OCI-LY7 (cell line): ENCODE measurements at regions not wholly inside any gene's neighbourhood (a gene's known extent, or its start where the extent isn't known, plus 50 kb on each side); places are given as distances from the start of the nearest gene placed in this dataset.

ENCODE experiments used
- CTCF ChIP-seq: fragments of 200-600 bp; sonication (generic); conservative IDR thresholded peaks from 2 replicates; pipeline ENCODE4 v1.5.1; 2014; ENCODE audit warnings: mild to moderate bottlenecking, antibody characterized with exemption, low read length, moderate library complexity, mixed read lengths
- EZH2phosphoT487 ChIP-seq: fragments of 200-600 bp; sonication (generic); IDR thresholded peaks from 2 replicates; pipeline ENCODE4 v1.6.1; 2018; ENCODE audit warnings: low read depth, borderline replicate concordance, mild to moderate bottlenecking, mixed run types, antibody characterized with exemption, low read length, moderate library complexity, mixed read lengths

GRCh38 chr2:160561551-160562295 lies 68.1 kb upstream of the RBMS1 start:
- TF ChIP-seq CTCF = no peak
- TF ChIP-seq EZH2phosphoT487 = no peak
